GM18870 (cell line): ENCODE measurements at regions not wholly inside any gene's neighbourhood (a gene's known extent, or its start where the extent isn't known, plus 50 kb on each side); places are given as distances from the start of the nearest gene placed in this dataset.
"Not testable (repeated sequence)": the region's sequence is repeated elsewhere in the genome, so short reads cannot be mapped to it uniquely, and the experiment has no call there.

Source experiments
- ATAC-seq: cut with Tn5 transposase; IDR thresholded peaks from one replicate; pipeline ENCODE4 v1.9.1; 2021; ENCODE audit warnings: moderate library complexity; ENCODE audit not compliant: unreplicated experiment

DNA sequence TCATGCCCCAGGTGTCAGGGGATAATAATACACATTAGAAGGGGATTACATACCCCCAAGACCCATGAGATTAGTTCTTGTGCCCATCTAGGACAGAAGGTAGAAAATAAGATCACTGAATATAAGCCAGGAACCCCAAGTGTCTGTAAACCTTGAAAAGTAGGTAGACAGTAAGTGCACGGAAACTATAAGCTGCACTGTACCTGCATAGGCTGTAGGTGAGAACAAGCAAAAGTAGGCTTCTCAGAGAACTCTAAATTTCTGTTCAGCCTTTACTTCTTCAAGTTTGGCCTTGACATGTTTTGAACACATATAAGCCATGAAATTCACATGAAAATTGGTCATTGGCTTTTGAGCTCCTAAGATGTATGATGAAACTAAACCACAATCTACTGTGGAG lies 113.0 kb upstream of the FSIP2 start:
- ATAC-seq, result no peak

DNA sequence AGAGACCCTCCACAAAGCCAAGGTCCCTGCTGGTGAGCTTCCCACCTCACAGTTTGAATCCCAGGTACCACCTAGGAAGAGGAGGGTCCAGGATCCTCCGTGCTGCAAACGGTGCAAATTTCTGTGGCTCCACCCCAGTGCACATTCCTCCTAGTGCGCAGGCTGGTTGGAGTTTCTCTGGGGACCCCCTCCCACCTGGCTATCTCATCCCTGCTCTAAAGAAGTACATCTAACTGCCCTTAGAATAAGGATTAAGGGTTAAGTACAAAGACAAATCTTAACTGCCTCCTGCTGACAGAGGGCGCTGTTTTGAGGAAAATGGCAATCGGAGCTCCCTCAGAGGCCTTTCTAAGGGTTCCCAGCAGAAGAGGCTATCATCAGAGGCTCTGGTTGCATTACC lies 109.6 kb upstream of the FSIP2 start:
- peak; percentile 65 for ATAC-seq

DNA sequence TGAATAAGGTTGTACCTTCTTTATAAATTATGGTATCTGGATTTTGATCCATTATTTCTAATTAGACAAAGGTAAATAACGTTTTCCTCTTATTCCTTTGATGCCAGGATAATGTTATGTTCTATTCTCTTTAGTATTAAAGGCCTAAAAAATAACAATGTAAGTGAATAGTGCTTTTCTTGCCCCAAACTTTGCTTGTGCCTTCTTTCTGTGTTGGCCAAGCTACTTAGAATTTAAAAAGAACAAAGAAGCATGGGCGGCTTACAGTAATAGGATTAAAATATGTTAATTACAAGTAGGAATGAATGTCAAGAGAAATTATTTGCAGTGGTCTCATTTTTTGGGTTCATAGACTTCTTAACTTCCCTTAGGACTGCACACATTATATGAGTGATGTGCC lies 105.0 kb upstream of the FSIP2 start:
- ATAC-seq, result no peak

DNA sequence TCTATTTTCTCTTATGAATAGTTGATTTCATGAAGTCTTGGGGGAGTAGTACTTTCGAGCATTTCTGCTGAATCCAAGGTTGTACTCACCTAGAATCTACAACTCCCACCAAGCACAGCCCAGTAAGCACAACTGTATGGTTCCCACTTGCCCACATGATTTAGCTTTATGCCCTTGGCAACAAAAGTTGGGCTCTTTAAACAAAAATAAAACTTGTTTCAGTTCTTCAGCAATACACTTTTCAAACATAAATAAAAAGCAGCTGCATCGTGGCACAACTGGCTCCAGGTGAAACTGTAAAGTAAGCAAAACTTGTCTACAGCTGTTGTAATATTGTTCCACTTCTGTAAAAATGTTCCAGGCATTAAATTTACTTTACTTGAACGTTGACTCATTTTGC lies 99.8 kb upstream of the FSIP2 start:
- no peak for ATAC-seq

DNA sequence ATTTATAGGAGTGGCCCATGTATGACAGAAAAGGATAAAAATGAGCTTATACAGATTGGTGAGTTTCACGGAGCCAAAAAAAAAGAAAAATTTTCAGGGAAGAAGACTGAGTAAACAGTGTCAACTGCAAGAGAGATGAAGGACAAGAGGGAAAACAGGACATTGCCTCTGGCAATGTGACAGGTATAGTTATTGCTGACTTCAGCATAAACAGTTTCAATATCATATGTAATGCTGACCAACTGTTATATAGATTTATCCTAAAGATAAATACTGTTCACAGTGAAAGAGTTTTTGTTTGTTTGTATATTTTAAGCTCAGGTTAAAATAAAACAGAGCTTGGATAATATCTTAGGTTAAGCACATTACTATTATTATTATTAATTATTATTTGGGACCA lies 98.0 kb upstream of the FSIP2 start:
- ATAC-seq, result no peak

DNA sequence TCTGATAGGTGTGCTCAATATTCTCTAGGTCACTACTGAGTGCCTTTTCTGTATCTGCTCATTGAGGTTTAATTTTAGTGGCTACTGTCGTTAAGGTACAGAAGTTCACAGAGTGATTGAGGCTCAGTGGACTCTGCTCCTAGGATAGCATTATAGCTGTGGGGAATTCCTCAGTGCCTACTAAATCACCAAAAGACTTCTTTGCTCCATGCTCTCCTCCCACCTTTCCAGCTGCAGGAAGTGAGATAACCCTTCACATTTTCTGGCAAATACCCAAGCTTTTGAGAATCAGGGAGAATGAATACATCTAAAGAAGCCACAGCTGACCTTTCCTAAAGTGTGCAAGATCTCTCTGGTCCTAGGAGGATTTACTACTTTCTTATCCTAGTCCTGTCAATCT lies 95.2 kb upstream of the FSIP2 start:
- no peak for ATAC-seq

DNA sequence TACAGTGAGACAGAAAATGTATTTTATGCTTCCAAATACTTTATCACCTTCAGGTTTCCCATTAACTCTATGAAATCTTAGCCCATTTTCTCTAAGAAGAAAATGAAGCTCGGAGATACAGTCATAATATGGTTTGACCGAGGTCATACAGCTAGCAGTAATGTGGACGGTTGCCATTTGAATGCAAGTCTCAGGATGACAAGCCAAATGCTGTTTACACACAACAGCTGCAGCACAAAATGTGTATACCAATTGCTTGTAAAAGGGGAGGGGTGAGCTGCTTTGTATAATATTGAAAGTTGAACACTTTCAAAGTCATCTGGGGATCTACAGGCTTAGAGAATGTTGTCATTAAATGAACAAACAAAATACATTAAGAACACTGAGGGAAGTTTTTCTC lies 93.8 kb upstream of the FSIP2 start:
- peak; percentile 82 for ATAC-seq

DNA sequence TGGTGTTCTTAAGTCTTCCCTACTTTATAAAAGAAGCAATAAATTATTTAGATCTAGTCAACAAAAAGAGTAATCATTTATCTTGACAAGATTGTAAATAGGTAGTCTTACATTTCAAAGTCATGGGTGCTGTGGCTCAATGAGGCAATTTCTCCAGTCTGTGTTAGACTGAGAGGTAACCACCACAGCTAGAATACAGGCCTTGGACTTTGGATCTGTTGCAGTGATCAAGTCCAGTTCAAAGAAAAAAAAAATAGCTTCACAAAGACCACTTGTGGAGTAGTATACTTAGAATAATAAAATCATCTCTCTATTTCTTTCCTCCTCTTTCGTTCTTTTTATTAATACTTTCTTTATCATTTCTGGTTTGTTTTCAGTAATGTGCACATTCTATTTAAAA lies 93.1 kb upstream of the FSIP2 start:
- ATAC-seq, result no peak

DNA sequence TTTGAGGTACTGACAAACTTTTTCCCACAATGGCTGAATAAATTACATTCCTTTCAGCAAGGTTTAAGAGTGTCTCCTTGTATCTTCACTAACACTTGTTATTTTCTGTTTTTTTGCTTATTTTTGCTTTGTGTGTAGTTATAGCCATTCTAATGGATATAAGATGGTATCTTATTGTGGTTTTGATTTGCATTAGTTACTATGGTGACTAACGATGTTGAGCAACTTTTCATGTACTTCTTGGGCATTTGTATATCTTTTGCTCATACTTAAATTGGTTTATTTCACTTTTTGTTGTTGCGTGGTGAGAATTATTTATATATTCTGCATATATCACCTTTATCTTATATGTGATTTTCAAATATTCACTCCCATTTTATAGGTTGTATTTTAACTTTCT lies 79.9 kb upstream of the FSIP2 start:
- ATAC-seq, result no peak

DNA sequence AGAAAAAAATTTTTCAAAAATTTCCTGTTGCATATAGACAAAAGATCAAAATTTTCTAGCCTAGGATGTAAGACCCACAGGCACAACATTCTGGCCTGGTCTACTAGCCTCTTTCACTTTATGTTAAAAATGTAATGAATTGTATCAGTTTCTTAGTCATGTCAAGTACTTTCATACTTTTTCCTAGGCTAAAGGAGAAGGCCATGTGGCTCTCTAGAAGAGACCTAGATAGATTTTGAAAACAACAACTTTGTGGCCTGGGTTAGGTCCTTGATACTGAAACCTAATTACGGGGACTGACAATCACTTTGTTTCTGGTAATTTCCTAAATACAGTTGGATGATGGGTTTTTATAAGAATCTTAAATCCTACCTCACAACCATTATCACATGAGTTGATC lies 74.8 kb upstream of the FSIP2 start:
- ATAC-seq, result no peak

DNA sequence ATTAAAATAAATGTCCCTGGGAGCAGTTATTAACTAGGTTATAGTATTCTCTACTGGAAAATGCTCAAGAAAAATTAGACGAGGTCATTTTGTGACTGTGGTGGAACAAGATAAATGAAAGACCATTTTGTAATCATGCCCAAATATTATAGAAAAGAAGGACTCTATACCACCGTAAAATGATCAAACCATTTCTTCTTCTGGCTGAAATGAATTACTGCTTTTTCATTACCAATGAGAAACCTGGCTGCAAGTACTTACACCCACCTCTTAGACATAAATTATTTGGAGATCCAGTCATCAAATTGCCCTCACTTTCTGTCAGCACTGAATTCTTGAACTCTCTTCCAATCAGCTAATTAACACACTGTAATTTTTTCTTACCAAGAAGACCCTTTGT lies 74.2 kb upstream of the FSIP2 start:
- ATAC-seq, result no peak

DNA sequence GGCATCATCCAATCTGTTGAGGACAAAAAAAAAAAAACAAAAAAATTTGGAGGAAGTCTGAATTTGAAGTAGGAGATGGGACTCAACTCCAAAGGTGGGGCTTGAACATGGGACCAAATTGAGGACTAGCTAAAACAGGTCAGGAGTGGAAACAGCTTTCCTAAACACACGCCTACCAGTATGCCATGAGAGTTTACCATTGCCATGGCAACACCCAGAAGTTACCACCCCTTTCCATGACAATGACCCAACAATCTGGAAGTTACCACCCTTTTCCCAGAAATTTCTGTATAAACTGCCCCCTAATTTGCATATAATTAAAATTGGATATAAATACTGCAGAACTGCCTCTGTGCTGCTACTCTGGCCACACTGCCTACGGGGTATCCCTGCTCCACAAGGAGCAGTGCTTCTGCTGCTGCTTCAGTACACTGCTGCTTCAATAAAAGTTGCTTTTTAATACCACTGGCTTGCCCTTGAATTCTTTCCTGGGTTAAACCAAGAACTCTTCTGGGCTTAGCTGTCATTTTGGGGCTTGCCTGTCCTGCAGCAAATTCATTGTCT lies 73.3 kb upstream of the FSIP2 start:
- ATAC-seq, result no peak

DNA sequence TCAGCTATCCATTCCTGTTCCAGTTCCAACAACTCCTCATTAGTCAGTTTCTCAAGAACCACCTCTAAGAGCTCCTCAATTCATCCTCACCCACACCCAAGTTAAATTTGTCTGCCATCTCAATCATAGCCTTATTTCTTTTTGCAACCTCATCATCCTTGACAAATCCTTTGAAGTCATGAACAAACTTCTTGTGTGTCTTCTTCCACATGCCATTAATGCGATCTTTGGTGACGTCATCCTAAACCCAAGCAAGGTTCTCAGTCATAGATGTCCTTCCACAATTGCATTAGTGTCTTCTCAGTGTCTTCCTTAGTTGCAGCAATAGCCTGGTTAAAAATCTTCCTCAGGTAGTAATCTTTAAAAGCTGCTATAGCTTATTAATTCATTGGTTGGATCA lies 71.2 kb upstream of the FSIP2 start:
- no peak for ATAC-seq

DNA sequence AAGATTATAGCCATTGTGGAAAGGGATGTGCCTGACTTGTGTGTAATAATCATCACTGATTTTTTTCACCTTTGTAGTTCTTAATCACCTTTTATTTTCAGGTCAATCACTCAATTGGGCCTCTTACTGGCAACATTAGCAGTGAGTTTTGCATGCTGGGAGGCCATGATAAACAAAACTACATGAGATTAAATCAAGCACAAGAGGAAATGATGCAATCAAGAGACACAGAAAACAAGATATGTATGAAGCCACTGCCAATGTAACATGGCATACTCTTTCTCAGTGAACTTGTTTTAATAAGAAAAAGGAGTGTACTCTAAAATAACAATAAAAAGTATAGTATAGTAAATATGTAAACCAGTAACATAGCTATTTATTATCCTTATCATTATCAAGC lies 69.9 kb upstream of the FSIP2 start:
- no peak for ATAC-seq

DNA sequence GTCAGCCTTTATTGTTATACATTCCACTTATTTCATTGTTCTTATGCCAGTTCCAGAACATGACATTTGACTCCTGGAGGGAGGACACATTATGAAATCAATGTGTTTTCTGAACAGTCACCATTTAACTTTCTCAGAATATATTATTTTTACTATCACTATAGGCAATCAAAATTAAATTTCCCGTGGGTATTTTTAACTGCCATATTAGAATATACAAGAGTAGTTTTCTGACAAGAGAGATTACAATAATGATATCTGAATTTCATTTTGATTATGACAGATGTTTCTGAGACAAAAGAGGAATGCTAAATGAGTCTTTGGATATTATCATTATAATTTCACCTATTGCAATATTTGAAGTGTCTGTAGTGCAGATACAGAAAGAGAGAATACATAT lies 64.4 kb upstream of the FSIP2 start:
- no peak for ATAC-seq

DNA sequence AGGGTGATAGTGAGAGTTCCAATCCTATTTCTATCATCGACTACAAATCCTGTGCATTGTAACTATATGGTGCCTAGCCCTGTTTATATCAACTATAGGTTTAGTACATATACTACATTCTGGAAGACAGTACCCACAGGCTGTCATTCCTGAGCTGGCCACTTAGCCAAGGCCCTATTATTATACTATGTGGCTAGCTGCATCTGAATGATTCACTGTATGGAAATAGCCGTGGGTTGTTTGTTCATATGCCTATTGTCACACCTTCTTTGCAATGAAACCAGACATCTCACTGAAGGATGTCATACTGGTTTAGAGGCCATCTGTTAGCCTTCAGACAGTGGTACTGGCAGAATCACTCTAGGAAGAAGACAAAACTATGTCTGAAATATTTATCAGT lies 62.3 kb upstream of the FSIP2 start:
- ATAC-seq, result no peak

DNA sequence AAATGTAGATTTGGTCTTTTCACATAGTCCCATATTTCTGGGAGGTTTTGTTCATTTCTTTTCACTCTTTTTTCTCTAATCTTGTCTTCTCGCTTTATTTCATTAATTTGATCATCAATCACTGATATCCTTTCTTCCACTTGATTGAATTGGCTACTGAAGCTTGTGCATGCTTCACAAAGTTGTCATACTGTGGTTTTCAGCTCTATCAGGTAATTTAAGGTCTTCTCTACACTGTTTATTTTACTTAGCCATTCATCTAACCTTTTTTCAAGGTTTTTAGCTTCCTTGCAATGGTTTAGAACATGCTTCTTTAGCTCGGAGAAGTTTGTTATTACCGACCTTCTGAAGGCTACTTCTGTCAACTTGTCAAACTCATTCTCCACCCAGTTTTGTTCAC lies 51.6 kb upstream of the FSIP2 start:
- not testable (repeated sequence) for ATAC-seq

DNA sequence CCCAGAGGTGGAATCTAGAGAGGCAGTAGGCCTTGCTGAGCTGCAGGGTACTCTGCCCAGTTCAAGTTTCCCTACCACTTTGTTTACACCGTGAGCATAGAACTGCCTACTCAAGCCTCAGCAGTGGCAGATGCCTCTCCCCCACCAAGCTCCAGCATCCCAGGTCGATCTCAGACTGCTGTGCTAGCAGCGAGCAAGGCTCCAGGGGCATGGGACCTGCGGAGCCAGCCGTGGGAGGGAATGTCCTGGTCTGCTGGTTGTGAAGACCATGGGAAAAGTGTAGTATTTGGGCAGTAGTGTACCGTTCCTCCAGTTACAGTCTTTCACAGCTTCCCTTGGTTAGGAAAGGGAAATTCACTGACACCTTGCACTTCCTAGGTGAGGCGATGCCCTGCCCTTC lies 50.6 kb upstream of the FSIP2 start:
- no peak for ATAC-seq
